Neuronal stem cell (in vitro differentiated cells): ENCODE measurements at regions not wholly inside any gene's neighbourhood (a gene's known extent, or its start where the extent isn't known, plus 50 kb on each side); places are given as distances from the start of the nearest gene placed in this dataset.

Experiments used
- DNase-seq: peaks from one replicate; pipeline ENCODE4 v3.0.0-alpha.2; 2013; ENCODE audit warnings: low spot score
- H2AFZ ChIP-seq: one replicate; pipeline ENCODE4 v1.6.1; 2013; ENCODE audit warnings: mild to moderate bottlenecking, low read length, inconsistent platforms
- H2AK5ac ChIP-seq: 2 replicates; pipeline ENCODE4 v1.6.1; 2013; ENCODE audit warnings: low read depth, mild to moderate bottlenecking, inconsistent platforms, low read length, moderate library complexity, mixed read lengths
- H2BK120ac ChIP-seq: 2 replicates; pipeline ENCODE4 v1.6.1; 2013; ENCODE audit warnings: low read depth, mild to moderate bottlenecking, inconsistent platforms, low read length, moderate library complexity, mixed read lengths
- H2BK12ac ChIP-seq: one replicate; pipeline ENCODE4 v1.6.1; 2013; ENCODE audit warnings: low read length, inconsistent platforms
- H2BK15ac ChIP-seq: 2 replicates; pipeline ENCODE4 v1.6.1; 2013; ENCODE audit warnings: mild to moderate bottlenecking, low read length, inconsistent platforms, mixed read lengths
- H2BK5ac ChIP-seq: one replicate; pipeline ENCODE4 v1.6.1; 2013; ENCODE audit warnings: inconsistent platforms, mild to moderate bottlenecking, low read length, moderate library complexity
- H3K14ac ChIP-seq: one replicate; pipeline ENCODE4 v1.6.1; 2013; ENCODE audit warnings: low read length, inconsistent platforms
- H3K18ac ChIP-seq: 2 replicates; pipeline ENCODE4 v1.6.1; 2013; ENCODE audit warnings: low read length, inconsistent platforms
- H3K23ac ChIP-seq: 2 replicates; pipeline ENCODE4 v1.6.1; 2013; ENCODE audit warnings: low read depth, mild to moderate bottlenecking, mixed read lengths, low read length, inconsistent platforms; ENCODE audit not compliant: poor library complexity
- H3K27ac ChIP-seq: replicated peaks from 3 replicates; pipeline ENCODE4 v1.5.1; 2013; ENCODE audit warnings: low read length, inconsistent platforms
- H3K27me3 ChIP-seq, 3 experiments: 2 replicates each; pipeline ENCODE4 v1.6.1; 2013; ENCODE audit warnings: low read length in 3 of 3, mild to moderate bottlenecking in 2 of 3, inconsistent platforms in 1 of 3, low read depth in 1 of 3, mixed read lengths in 1 of 3, moderate library complexity in 1 of 3; ENCODE audit not compliant: control insufficient read depth in 3 of 3, insufficient read depth in 3 of 3
- H3K36me3 ChIP-seq, 2 donors: replicated peaks in 1 of 2; 2 replicates each; pipeline ENCODE4 v1.6.1; 2013; ENCODE audit warnings: low read length in 2 of 2; ENCODE audit not compliant: control insufficient read depth in 2 of 2, insufficient read depth in 2 of 2
- H3K4ac ChIP-seq: 2 replicates; pipeline ENCODE4 v1.6.1; 2013; ENCODE audit warnings: inconsistent platforms, mild to moderate bottlenecking, low read length, moderate library complexity
- H3K4me1 ChIP-seq, 2 donors: 1 replicate in 1 of 2; 2 replicates in 1 of 2; pipeline ENCODE4 v1.6.1; 2013; ENCODE audit warnings: low read length in 2 of 2, low read depth in 1 of 2; ENCODE audit not compliant: control insufficient read depth in 2 of 2, insufficient read depth in 1 of 2
- H3K4me2 ChIP-seq: one replicate; pipeline ENCODE4 v1.6.1; 2013; ENCODE audit warnings: mild to moderate bottlenecking, low read length, inconsistent platforms; ENCODE audit not compliant: insufficient read depth, poor library complexity, severe bottlenecking
- H3K4me3 ChIP-seq, 2 donors: 2 replicates each; pipeline ENCODE4 v1.5.1; 2013; ENCODE audit warnings: low read length in 2 of 2, mild to moderate bottlenecking in 2 of 2, inconsistent platforms in 1 of 2, moderate library complexity in 1 of 2
- H3K79me1 ChIP-seq: one replicate; pipeline ENCODE4 v1.6.1; 2013; ENCODE audit warnings: low read depth, mild to moderate bottlenecking, inconsistent platforms, low read length, moderate library complexity
- H3K9ac ChIP-seq: one replicate; pipeline ENCODE4 v1.6.1; 2013; ENCODE audit warnings: mild to moderate bottlenecking, low read depth, low read length, inconsistent platforms; ENCODE audit not compliant: poor library complexity
- H3K9me3 ChIP-seq, 2 donors: replicated peaks in 1 of 2; 2 replicates each; pipeline versions ENCODE3 to v1.6.1; 2013; ENCODE audit warnings: low read length in 2 of 2, mild to moderate bottlenecking in 2 of 2, inconsistent platforms in 1 of 2, low read depth in 1 of 2, mixed read lengths in 1 of 2, moderate library complexity in 1 of 2; ENCODE audit not compliant: control insufficient read depth in 2 of 2, insufficient read depth in 1 of 2
- H4K8ac ChIP-seq: one replicate; pipeline ENCODE4 v1.6.1; 2013; ENCODE audit warnings: low read depth, mild to moderate bottlenecking, inconsistent platforms, low read length, moderate library complexity
- H4K91ac ChIP-seq: one replicate; pipeline ENCODE4 v1.6.1; 2013; ENCODE audit warnings: low read length, low read depth, mild to moderate bottlenecking, inconsistent platforms; ENCODE audit not compliant: poor library complexity
- WGBS, 2 donors: extraction: QIAGEN DNeasy Blood & Tissue Kit; methylation state at CpG; one replicate each; pipeline ENCODE4 v1.1.7; 2013; ENCODE audit warnings: missing lambda C conversion rate in 2 of 2, mixed read lengths in 1 of 2; ENCODE audit not compliant: insufficient read length in 2 of 2, insufficient replicate concordance in 1 of 2; ENCODE audit errors: extremely low coverage in 2 of 2; 5-methylcytosine and 5-hydroxymethylcytosine counted together

- no CpG with 5 or more reads among the region's 2 CpGs for WGBS, 2 donors
- H2BK15ac ChIP-seq = no peak overlapping the region
- no peak overlapping the region for H2AFZ ChIP-seq
- H3K4me1 ChIP-seq = no peaks in the 10 kb centered on the region
- H3K14ac ChIP-seq = no peak overlapping the region
- no peaks in the 10 kb centered on the region for H3K36me3 ChIP-seq
- no peak overlapping the region for H3K27ac ChIP-seq
- H3K4me2 ChIP-seq = no peak overlapping the region
- H2BK5ac ChIP-seq = no peak overlapping the region
- no peak overlapping the region for H3K4me3 ChIP-seq
- no peak overlapping the region for H3K4ac ChIP-seq
- DNase-seq = no peak
- no peak overlapping the region for H4K91ac ChIP-seq
- no peak overlapping the region for H3K18ac ChIP-seq
- no peak overlapping the region for H3K9ac ChIP-seq
- H3K23ac ChIP-seq = no peak overlapping the region
- no peak overlapping the region for H2BK12ac ChIP-seq
- H3K27me3 ChIP-seq = no peaks in the 10 kb centered on the region
- H3K9me3 ChIP-seq = no peaks in the 10 kb centered on the region
- no peak overlapping the region for H2AK5ac ChIP-seq
- no peak overlapping the region for H2BK120ac ChIP-seq
- no peak overlapping the region for H4K8ac ChIP-seq
- H3K79me1 ChIP-seq = no peaks in the 10 kb centered on the region
These were observed 1336.3 kb upstream of the CADM2 start for GRCh38 chr3:83622526-83622925.

DNA sequence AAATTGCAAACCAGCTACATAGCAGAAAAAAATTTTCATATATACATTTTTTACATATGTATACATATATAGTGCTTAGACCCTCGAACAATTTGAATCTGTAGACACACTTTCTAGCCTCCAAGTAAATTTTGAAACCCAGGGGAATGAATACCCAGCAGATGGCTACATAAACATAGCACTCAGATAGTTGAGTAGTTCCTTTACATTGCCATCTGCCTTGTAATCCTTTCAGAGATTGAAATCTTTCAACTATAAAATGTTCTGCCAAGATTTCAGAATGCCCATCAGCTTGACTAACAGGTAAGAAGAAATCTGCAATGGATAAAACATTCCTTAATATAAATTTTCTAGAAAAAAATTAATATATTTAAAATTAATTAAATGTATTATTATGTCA is 1333.5 kb upstream of the CADM2 start:
- Histone ChIP-seq H3K36me3 (no peaks in the 10 kb centered on the region), H2BK15ac (no peak overlapping the region), H4K8ac (no peak overlapping the region), H3K4me1 (no peaks in the 10 kb centered on the region), H2BK12ac (no peak overlapping the region), H3K18ac (no peak overlapping the region), H2BK120ac (no peak overlapping the region), H3K27me3 (no peaks in the 10 kb centered on the region), H3K23ac (no peak overlapping the region), H3K27ac (no peak overlapping the region), H2AK5ac (no peak overlapping the region), H4K91ac (no peak overlapping the region), H3K14ac (no peak overlapping the region), H2BK5ac (no peak overlapping the region), H2AFZ (no peak overlapping the region), H3K9me3 (no peaks in the 10 kb centered on the region), H3K4ac (no peak overlapping the region), H3K4me3 (no peak overlapping the region), H3K9ac (no peak overlapping the region), H3K79me1 (no peaks in the 10 kb centered on the region), H3K4me2 (no peak overlapping the region)
- no CpG with 5 or more reads among the region's 1 CpG for WGBS, 2 donors
- DNase-seq = no peak

DNA sequence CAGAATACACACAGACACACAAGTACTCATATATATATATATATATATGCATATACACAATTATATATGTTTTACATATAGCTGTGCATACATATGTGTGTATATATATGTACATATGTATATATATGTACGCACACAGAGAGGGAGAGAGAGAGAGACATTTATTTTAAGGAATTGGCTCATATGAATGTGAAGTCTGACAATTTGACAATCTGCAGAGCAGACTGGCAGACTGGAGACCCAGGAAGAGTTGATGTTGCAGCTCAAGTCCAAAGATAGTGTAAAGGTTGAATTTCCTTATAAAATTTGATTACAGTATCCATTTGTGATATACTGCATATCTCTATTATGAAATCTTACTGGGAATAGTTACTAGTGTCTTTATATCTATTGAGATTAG is 1330.3 kb upstream of the CADM2 start:
- H3K9me3 ChIP-seq = no peaks in the 10 kb centered on the region
- H2AK5ac ChIP-seq = no peak overlapping the region
- no peak overlapping the region for H2BK15ac ChIP-seq
- DNase-seq = no peak
- no peak overlapping the region for H3K9ac ChIP-seq
- H2BK120ac ChIP-seq = no peak overlapping the region
- no peaks in the 10 kb centered on the region for H3K79me1 ChIP-seq
- H4K91ac ChIP-seq = no peak overlapping the region
- no peak overlapping the region for H2AFZ ChIP-seq
- no peak overlapping the region for H3K23ac ChIP-seq
- no peaks in the 10 kb centered on the region for H3K4me1 ChIP-seq
- no CpG with 5 or more reads among the region's 1 CpG for WGBS, 2 donors
- H3K14ac ChIP-seq = no peak overlapping the region
- no peak overlapping the region for H3K4ac ChIP-seq
- H3K4me3 ChIP-seq = no peak overlapping the region
- no peaks in the 10 kb centered on the region for H3K36me3 ChIP-seq
- H3K18ac ChIP-seq = no peak overlapping the region
- H4K8ac ChIP-seq = no peak overlapping the region
- H3K4me2 ChIP-seq = no peak overlapping the region
- no peaks in the 10 kb centered on the region for H3K27me3 ChIP-seq
- no peak overlapping the region for H2BK12ac ChIP-seq
- H2BK5ac ChIP-seq = no peak overlapping the region
- no peak overlapping the region for H3K27ac ChIP-seq

GRCh38 chr3:83632526-83632925 is 1326.3 kb upstream of the CADM2 start:
- Histone ChIP-seq H3K4me2 (no peak overlapping the region), H2BK12ac (no peak overlapping the region), H3K14ac (no peak overlapping the region), H3K4me1 (no peaks in the 10 kb centered on the region), H3K23ac (no peak overlapping the region), H3K4me3 (no peak overlapping the region), H3K9ac (no peak overlapping the region), H3K27ac (no peak overlapping the region), H2AK5ac (no peak overlapping the region), H2BK15ac (no peak overlapping the region), H3K4ac (no peak overlapping the region), H2AFZ (no peak overlapping the region), H3K9me3 (no peaks in the 10 kb centered on the region), H3K27me3 (no peaks in the 10 kb centered on the region), H2BK5ac (no peak overlapping the region), H3K79me1 (no peaks in the 10 kb centered on the region), H4K91ac (no peak overlapping the region), H4K8ac (no peak overlapping the region), H2BK120ac (no peak overlapping the region), H3K36me3 (no peaks in the 10 kb centered on the region), H3K18ac (no peak overlapping the region)
- DNase-seq = no peak
